Activated T-cell treated with anti-CD3 and anti-CD28 coated beads, Interleukin-2, amount 50 U/mL, for 72 hours (primary cell): ENCODE measurements at regions not wholly inside any gene's neighbourhood (a gene's known extent, or its start where the extent isn't known, plus 50 kb on each side); places are given as distances from the start of the nearest gene placed in this dataset.
A peak's percentile ranks its signal among the peaks of the same experiment; 100 is the strongest.

Source experiments
- ATAC-seq, 2 donors: fragments of 150-1000 bp; cut with Tn5 transposase; replicated peaks in 1 of 2; 2 replicates each; pipeline ENCODE4 v1.10.0; 2021; ENCODE audit warnings: moderate library complexity in 2 of 2, mild to moderate bottlenecking in 1 of 2
- DNase-seq, 2 donors: peaks; one replicate each; pipeline ENCODE4 v3.0.0; 2021 to 2022; ENCODE audit warnings: mixed read lengths in 1 of 2
- H3K27ac Mint-ChIP-seq: one replicate; pipeline ENCODE4 v1.8.0; 2022; ENCODE audit warnings: mild to moderate bottlenecking, moderate library complexity, mixed read lengths
- H3K27me3 Mint-ChIP-seq: one replicate; pipeline ENCODE4 v1.8.0; 2022; ENCODE audit warnings: low read depth, mixed read lengths
- H3K36me3 Mint-ChIP-seq, 2 donors: one replicate each; pipeline ENCODE4 v1.8.0; 2022; ENCODE audit warnings: mixed read lengths in 2 of 2, mild to moderate bottlenecking in 1 of 2; ENCODE audit not compliant: insufficient read depth in 2 of 2
- H3K4me1 Mint-ChIP-seq: one replicate; pipeline ENCODE4 v1.8.0; 2022; ENCODE audit warnings: low read depth, mixed read lengths
- H3K4me3 Mint-ChIP-seq, 2 donors: one replicate each; pipeline ENCODE4 v1.8.0; 2022; ENCODE audit warnings: mild to moderate bottlenecking in 2 of 2, mixed read lengths in 2 of 2, moderate library complexity in 2 of 2
- H3K9me3 Mint-ChIP-seq, 2 donors: one replicate each; pipeline ENCODE4 v1.8.0; 2022; ENCODE audit warnings: mixed read lengths in 2 of 2

GRCh38 chr13:40120781-40121180 is 465.3 kb downstream of the COG6 start:
- ATAC-seq: no peak
- Mint-ChIP-seq H3K27ac (no peak overlapping the region), H3K36me3 (peaks cover 3 to 9% of the 10 kb centered on the region in 2 donors), H3K4me3 (no peak overlapping the region), H3K27me3 (no peaks in the 10 kb centered on the region), H3K9me3 (peaks cover 1 to 4% of the 10 kb centered on the region in 2 donors), H3K4me1 (peaks cover 47% of the 10 kb centered on the region)
- no peak for DNase-seq

GRCh38 chr13:40121722-40122121 is 466.3 kb downstream of the COG6 start:
- H3K27me3 Mint-ChIP-seq: no peaks in the 10 kb centered on the region
- peaks cover 1 to 2% of the 10 kb centered on the region in 2 donors for H3K9me3 Mint-ChIP-seq
- H3K27ac Mint-ChIP-seq: no peak overlapping the region
- H3K36me3 Mint-ChIP-seq: peaks cover 3 to 9% of the 10 kb centered on the region in 2 donors
- peaks cover 47% of the 10 kb centered on the region for H3K4me1 Mint-ChIP-seq
- H3K4me3 Mint-ChIP-seq: no peak overlapping the region
- no peak for DNase-seq
- ATAC-seq: no peak

GRCh38 chr13:40123962-40124632 is 468.6 kb downstream of the COG6 start:
- Mint-ChIP-seq H3K27ac (no peak overlapping the region), H3K36me3 (peaks cover 2 to 16% of the 10 kb centered on the region in 2 donors), H3K9me3 (peaks cover 1 to 5% of the 10 kb centered on the region in 2 donors), H3K4me1 (peaks cover 48% of the 10 kb centered on the region), H3K27me3 (no peaks in the 10 kb centered on the region), H3K4me3 (no peak overlapping the region)
- DNase-seq (no peak), ATAC-seq (no peak)

- Mint-ChIP-seq H3K36me3 (peaks cover 6 to 16% of the 10 kb centered on the region in 2 donors), H3K27me3 (no peaks in the 10 kb centered on the region), H3K4me3 (no peak overlapping the region), H3K27ac (no peak overlapping the region), H3K9me3 (peaks cover 1 to 5% of the 10 kb centered on the region in 2 donors), H3K4me1 (peaks cover 54% of the 10 kb centered on the region)
- ATAC-seq (no peak), DNase-seq (no peak)
Measured at GRCh38 chr13:40124633-40125015, 469.2 kb downstream of the COG6 start.

- H3K4me1 Mint-ChIP-seq: peaks cover 58% of the 10 kb centered on the region
- H3K36me3 Mint-ChIP-seq: peaks cover 10 to 16% of the 10 kb centered on the region in 2 donors
- DNase-seq (no peak), ATAC-seq (peak in 1 of 2 donors; percentile 21)
- no peak overlapping the region for H3K27ac Mint-ChIP-seq
- H3K9me3 Mint-ChIP-seq: peaks cover 5% of the 10 kb centered on the region in 2 donors
- no peaks in the 10 kb centered on the region for H3K27me3 Mint-ChIP-seq
- no peak overlapping the region for H3K4me3 Mint-ChIP-seq
Measured at GRCh38 chr13:40125336-40125735, 469.9 kb downstream of the COG6 start.

- Mint-ChIP-seq H3K27me3 (no peaks in the 10 kb centered on the region), H3K4me3 (no peak overlapping the region), H3K9me3 (peaks cover 5% of the 10 kb centered on the region in 2 donors), H3K4me1 (peaks cover 64% of the 10 kb centered on the region), H3K36me3 (peaks cover 10 to 24% of the 10 kb centered on the region in 2 donors), H3K27ac (no peak overlapping the region)
- no peak for DNase-seq
- ATAC-seq: no peak
Measured at GRCh38 chr13:40126306-40127085, 471.0 kb downstream of the COG6 start.

GRCh38 chr13:40127476-40127875 is 472.0 kb downstream of the COG6 start:
- Mint-ChIP-seq H3K4me1 (peaks cover 74% of the 10 kb centered on the region), H3K9me3 (peaks cover 5 to 6% of the 10 kb centered on the region in 2 donors), H3K27ac (no peak overlapping the region), H3K36me3 (peaks cover 16 to 32% of the 10 kb centered on the region in 2 donors), H3K4me3 (no peak overlapping the region), H3K27me3 (no peaks in the 10 kb centered on the region)
- DNase-seq: no peak
- ATAC-seq: no peak

- Mint-ChIP-seq H3K4me1 (peaks cover 78% of the 10 kb centered on the region), H3K36me3 (peaks cover 16 to 36% of the 10 kb centered on the region in 2 donors), H3K9me3 (peaks cover 5 to 8% of the 10 kb centered on the region in 2 donors), H3K4me3 (no peak overlapping the region), H3K27me3 (no peaks in the 10 kb centered on the region), H3K27ac (no peak overlapping the region)
- ATAC-seq (no peak), DNase-seq (no peak)
Measured at GRCh38 chr13:40127925-40128324, 472.5 kb downstream of the COG6 start.

- peaks cover 86% of the 10 kb centered on the region for H3K4me1 Mint-ChIP-seq
- H3K27ac Mint-ChIP-seq: no peak overlapping the region
- DNase-seq (no peak), ATAC-seq (no peak)
- peaks cover 16 to 38% of the 10 kb centered on the region in 2 donors for H3K36me3 Mint-ChIP-seq
- peak overlapping the region in 1 of 2 donors; percentile 36 for H3K4me3 Mint-ChIP-seq
- peaks cover 5 to 8% of the 10 kb centered on the region in 2 donors for H3K9me3 Mint-ChIP-seq
- H3K27me3 Mint-ChIP-seq: no peaks in the 10 kb centered on the region
Measured at GRCh38 chr13:40129467-40129866, 474.0 kb downstream of the COG6 start.

- DNase-seq: peak in 1 of 2 donors; percentile 22
- peak in 1 of 2 donors; percentile 18 for ATAC-seq
- Mint-ChIP-seq H3K9me3 (peaks cover 5 to 8% of the 10 kb centered on the region in 2 donors), H3K4me1 (peaks cover 77% of the 10 kb centered on the region), H3K27ac (peak overlapping the region; percentile 59), H3K27me3 (no peaks in the 10 kb centered on the region), H3K36me3 (peaks cover 16 to 38% of the 10 kb centered on the region in 2 donors), H3K4me3 (no peak overlapping the region)
Measured at GRCh38 chr13:40130871-40131636, 475.6 kb downstream of the COG6 start.

GRCh38 chr13:40132249-40132648 is 476.8 kb downstream of the COG6 start:
- peak overlapping the region; percentile 96 for H3K27ac Mint-ChIP-seq
- peak; percentile 88 to 92 for ATAC-seq
- peaks cover 8 to 9% of the 10 kb centered on the region in 2 donors for H3K9me3 Mint-ChIP-seq
- H3K4me3 Mint-ChIP-seq: peak overlapping the region; percentile 21 to 58
- peaks cover 19 to 39% of the 10 kb centered on the region in 2 donors for H3K36me3 Mint-ChIP-seq
- peak; percentile 74 to 75 for DNase-seq
- H3K27me3 Mint-ChIP-seq: no peaks in the 10 kb centered on the region
- H3K4me1 Mint-ChIP-seq: peaks cover 77% of the 10 kb centered on the region

- peaks cover 3% of the 10 kb centered on the region in 2 donors for H3K9me3 Mint-ChIP-seq
- peak overlapping the region; percentile 4 to 59 for H3K4me3 Mint-ChIP-seq
- ATAC-seq: no peak
Measured at GRCh38 chr13:40136896-40137295, 481.4 kb downstream of the COG6 start.

GRCh38 chr13:40137400-40137799 is 481.9 kb downstream of the COG6 start:
- peak; percentile 89 to 90 for ATAC-seq
- Mint-ChIP-seq H3K27ac (no peak overlapping the region), H3K4me3 (peak overlapping the region; percentile 4 to 59), H3K9me3 (peaks cover 3% of the 10 kb centered on the region in 2 donors), H3K4me1 (peaks cover 57% of the 10 kb centered on the region), H3K36me3 (peaks cover 3 to 8% of the 10 kb centered on the region in 2 donors), H3K27me3 (no peaks in the 10 kb centered on the region)
- peak; percentile 60 to 73 for DNase-seq

More at GRCh38 chr13:40136896-40137295, 481.4 kb downstream of the COG6 start:
- no peak for DNase-seq
- peaks cover 6 to 13% of the 10 kb centered on the region in 2 donors for H3K36me3 Mint-ChIP-seq
- no peaks in the 10 kb centered on the region for H3K27me3 Mint-ChIP-seq
- peaks cover 62% of the 10 kb centered on the region for H3K4me1 Mint-ChIP-seq
- H3K27ac Mint-ChIP-seq: no peak overlapping the region
